Bronchial epithelial cell (primary cell): ENCODE measurements at regions not wholly inside any gene's neighbourhood (a gene's known extent, or its start where the extent isn't known, plus 50 kb on each side); places are given as distances from the start of the nearest gene placed in this dataset.
A peak's percentile ranks its signal among the peaks of the same experiment; 100 is the strongest.

Source experiments
- DNase-seq: peaks from one replicate; pipeline ENCODE4 v3.0.0-alpha.2; 2010; ENCODE audit warnings: low read depth
- FAIRE-seq: peaks from 2 replicates; lab custom pipeline; 2011; peaks lifted over from hg19 to GRCh38; lab: Jason Lieb, UNC
- H3K27me3 ChIP-seq: 2 replicates; pipeline ENCODE4 v1.5.1; 2011; ENCODE audit warnings: low read length; ENCODE audit not compliant: control insufficient read depth, insufficient read depth
- H3K36me3 ChIP-seq: 2 replicates; pipeline ENCODE4 v1.5.1; 2011; ENCODE audit warnings: low read length; ENCODE audit not compliant: control insufficient read depth, insufficient read depth
- H3K4me3 ChIP-seq: 2 replicates; pipeline ENCODE4 v1.5.1; 2011; ENCODE audit warnings: mild to moderate bottlenecking, low read depth, low read length, control low read depth
- CTCF ChIP-seq: IDR thresholded peaks from 2 replicates; pipeline ENCODE4 v1.5.1; 2011; ENCODE audit warnings: mild to moderate bottlenecking, moderate library complexity, low read length, control low read depth, inconsistent platforms; ENCODE audit not compliant: insufficient read depth, severe bottlenecking

- peak; percentile 70 for DNase-seq
- no peak for TF ChIP-seq CTCF
- no peak for FAIRE-seq
- H3K4me3 ChIP-seq: no peak overlapping the region
- no peaks in the 10 kb centered on the region for H3K27me3 ChIP-seq
- H3K36me3 ChIP-seq: no peaks in the 10 kb centered on the region
These were observed 59.1 kb upstream of the CCN6 start for GRCh38 chr6:111994791-111995190.

DNA sequence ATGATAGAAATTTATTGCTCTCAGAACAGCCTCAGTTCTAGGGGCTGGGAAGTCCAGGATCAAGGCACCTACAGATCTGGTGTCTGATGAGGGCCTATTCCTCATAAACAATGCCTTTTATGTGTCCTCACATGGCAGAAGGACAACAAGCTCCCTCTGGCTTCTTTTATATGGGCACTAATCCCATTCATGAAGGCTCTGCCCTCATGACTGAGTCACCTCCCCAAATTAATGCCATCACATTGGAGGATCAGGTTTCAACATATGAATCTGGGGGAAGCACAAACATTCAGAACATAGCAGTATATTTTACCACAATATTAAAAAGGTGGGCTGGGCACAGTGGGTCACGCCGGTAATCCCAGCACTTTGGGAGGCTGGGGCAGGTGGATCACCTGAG is 58.5 kb upstream of the CCN6 start:
- H3K27me3 ChIP-seq: no peaks in the 10 kb centered on the region
- peak; percentile 56 for DNase-seq

GRCh38 chr6:111996144-111996865 is 57.6 kb upstream of the CCN6 start:
- no peaks in the 10 kb centered on the region for H3K36me3 ChIP-seq
- no peak for TF ChIP-seq CTCF
- DNase-seq (no peak), FAIRE-seq (no peak)
- no peak overlapping the region for H3K4me3 ChIP-seq
- H3K27me3 ChIP-seq: no peaks in the 10 kb centered on the region

More for the DNA sequence above, 58.5 kb upstream of the CCN6 start:
- H3K36me3 ChIP-seq: no peaks in the 10 kb centered on the region
- no peak overlapping the region for H3K4me3 ChIP-seq
- FAIRE-seq: no peak
- TF ChIP-seq CTCF: no peak

DNA sequence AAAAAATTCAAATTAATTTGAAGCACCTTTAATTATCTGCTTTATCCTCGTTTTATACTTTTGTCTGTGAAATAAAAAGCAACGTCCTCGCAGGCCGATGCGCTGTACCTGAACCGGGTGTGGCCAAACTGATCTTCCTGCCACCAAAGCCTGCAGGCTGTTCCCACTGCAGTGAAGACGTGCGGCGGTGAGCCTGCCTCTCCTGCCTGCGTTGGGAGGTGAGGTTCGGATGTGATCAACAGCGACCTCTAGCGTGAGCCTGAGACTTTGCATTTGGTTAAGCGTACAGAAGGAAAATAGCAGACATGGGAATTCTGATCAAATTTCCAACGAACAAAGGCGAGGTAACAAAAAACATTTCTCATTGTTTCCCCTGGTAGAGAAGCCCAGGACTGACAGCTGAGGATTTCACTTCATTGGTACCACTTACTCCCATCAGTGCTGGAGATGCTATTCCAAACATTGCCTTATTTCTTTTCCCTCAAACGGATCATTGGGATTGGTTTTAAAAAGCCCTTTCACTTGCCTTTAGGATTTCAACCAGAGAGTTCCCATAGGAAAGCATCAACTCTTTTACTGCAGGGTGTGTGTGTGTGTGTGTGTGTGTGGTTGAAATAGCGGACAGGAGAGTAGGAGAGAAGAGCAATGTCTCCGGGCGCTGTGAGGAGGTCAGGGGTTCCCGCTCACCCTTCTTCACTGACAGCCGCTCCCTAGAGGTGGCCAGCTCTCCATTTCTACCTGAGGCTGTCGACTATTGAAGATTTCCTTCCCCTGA is 56.6 kb upstream of the CCN6 start:
- Histone ChIP-seq H3K36me3 (no peaks in the 10 kb centered on the region), H3K27me3 (no peaks in the 10 kb centered on the region), H3K4me3 (no peak overlapping the region)
- DNase-seq: peak; percentile 69
- FAIRE-seq: no peak
- peak; percentile 91 for TF ChIP-seq CTCF

DNA sequence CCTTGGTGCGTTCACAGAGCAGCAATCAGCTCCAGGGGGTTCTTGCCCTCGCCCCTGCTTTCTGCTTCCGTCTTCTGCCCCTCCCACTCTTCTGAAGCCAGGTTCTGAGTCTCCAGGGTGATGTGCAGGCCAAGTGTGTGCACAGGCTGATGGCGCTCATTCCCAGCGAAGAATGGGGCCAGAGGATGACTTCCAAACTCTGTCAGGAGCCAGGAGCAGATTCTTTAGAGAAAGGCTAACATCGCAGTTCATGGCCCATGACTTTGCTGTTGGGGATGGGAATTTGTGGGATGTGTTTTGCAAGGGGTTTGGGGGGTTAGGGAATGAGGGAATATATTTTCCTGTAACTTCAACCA is 56.1 kb upstream of the CCN6 start:
- FAIRE-seq: no peak
- H3K36me3 ChIP-seq: no peaks in the 10 kb centered on the region
- no peak for DNase-seq
- no peaks in the 10 kb centered on the region for H3K27me3 ChIP-seq
- no peak for TF ChIP-seq CTCF
- H3K4me3 ChIP-seq: no peak overlapping the region
